PC-9 (cell line): ENCODE measurements at regions not wholly inside any gene's neighbourhood (a gene's known extent, or its start where the extent isn't known, plus 50 kb on each side); places are given as distances from the start of the nearest gene placed in this dataset.

Source experiments
- CTCF ChIP-seq: fragments of 200-600 bp; sonication (generic); conservative IDR thresholded peaks from 2 replicates; pipeline ENCODE4 v1.6.1; 2017; ENCODE audit warnings: mixed run types, antibody characterized with exemption, mild to moderate bottlenecking, moderate library complexity
- EZH2 ChIP-seq: fragments of 200-600 bp; sonication (generic); IDR thresholded peaks from 2 replicates; pipeline ENCODE4 v1.8.0; 2017; ENCODE audit warnings: antibody characterized with exemption, low read depth

GRCh38 chr18:30862900-30863299, 179.6 kb downstream of the DSC3 start:
- TF ChIP-seq CTCF (no peak), EZH2 (no peak)
